IMR-90 (cell line): ENCODE measurements at regions not wholly inside any gene's neighbourhood (a gene's known extent, or its start where the extent isn't known, plus 50 kb on each side); places are given as distances from the start of the nearest gene placed in this dataset.

Experiments used
- ATAC-seq: fragments of 200-7000 bp; cut with Tn5 transposase; 2 replicates; pipeline ENCODE4 v1.9.1; 2020; ENCODE audit warnings: low read depth, mild to moderate bottlenecking, moderate library complexity
- BruUV-seq: library from RNA; stranded (reverse); fragments of 400-500 nt; replicated peaks from 2 replicates; lab custom pipeline; 2021; lab: Mats Ljungman, UMichigan
- CTCF ChIA-PET: fragments of 300-600 bp; formaldehyde crosslinking; extraction: SDS; loops from one replicate; lab custom pipeline; 2021; ENCODE audit warnings: antibody characterized with exemption; lab: Yijun Ruan, JAX
- POLR2A ChIA-PET: fragments of 300-600 bp; sonication (Branson Sonifier 250); formaldehyde crosslinking; loops from one replicate; lab custom pipeline; 2022; ENCODE audit warnings: antibody characterized with exemption; ENCODE audit not compliant: unreplicated experiment; lab: Charles Lee
- DNase-seq: peaks from one replicate; pipeline ENCODE4 v3.0.0; 2013
- H2AFZ ChIP-seq: replicated peaks from 2 replicates; pipeline ENCODE3; 2013; ENCODE audit warnings: low read length, mild to moderate bottlenecking; ENCODE audit not compliant: poor library complexity
- H2AK5ac ChIP-seq: 2 replicates; pipeline ENCODE4 v1.6.1; 2013; ENCODE audit warnings: low read depth, low read length, inconsistent platforms
- H2AK9ac ChIP-seq: replicated peaks from 2 replicates; pipeline ENCODE3; 2013; ENCODE audit warnings: mild to moderate bottlenecking, low read depth, low read length, moderate library complexity; ENCODE audit not compliant: poor library complexity
- H2BK120ac ChIP-seq: 2 replicates; pipeline ENCODE4 v1.6.1; 2013; ENCODE audit warnings: low read depth, low read length, inconsistent platforms
- H2BK15ac ChIP-seq: 3 replicates; pipeline ENCODE4 v1.6.1; 2013; ENCODE audit warnings: low read depth, low read length, inconsistent platforms
- H2BK20ac ChIP-seq: 2 replicates; pipeline ENCODE4 v1.6.1; 2013; ENCODE audit warnings: low read depth, mild to moderate bottlenecking, inconsistent platforms, low read length, moderate library complexity
- H2BK5ac ChIP-seq: 2 replicates; pipeline ENCODE4 v1.6.1; 2013; ENCODE audit warnings: mild to moderate bottlenecking, low read depth, low read length, inconsistent platforms; ENCODE audit not compliant: poor library complexity, severe bottlenecking
- H3K14ac ChIP-seq: replicated peaks from 2 replicates; pipeline ENCODE4 v1.6.1; 2013; ENCODE audit warnings: low read depth, low read length, inconsistent platforms
- H3K18ac ChIP-seq: 2 replicates; pipeline ENCODE4 v1.6.1; 2013; ENCODE audit warnings: low read depth, low read length, control low read depth
- H3K23ac ChIP-seq: 2 replicates; pipeline ENCODE4 v1.6.1; 2013; ENCODE audit warnings: low read depth, low read length, inconsistent platforms
- H3K27ac ChIP-seq: 2 replicates; pipeline ENCODE4 v1.5.1; 2013; ENCODE audit warnings: mild to moderate bottlenecking, control low read depth, low read length; ENCODE audit not compliant: insufficient read depth
- H3K27me3 ChIP-seq: 2 replicates; pipeline ENCODE4 v1.6.1; 2013; ENCODE audit warnings: low read length; ENCODE audit not compliant: control insufficient read depth, insufficient read depth
- H3K36me3 ChIP-seq: 2 replicates; pipeline ENCODE4 v1.6.1; 2013; ENCODE audit warnings: low read length, mixed read lengths; ENCODE audit not compliant: control insufficient read depth, insufficient read depth
- H3K4ac ChIP-seq: 2 replicates; pipeline ENCODE4 v1.6.1; 2013; ENCODE audit warnings: low read depth, low read length, inconsistent platforms
- H3K4me1 ChIP-seq: 2 replicates; pipeline ENCODE4 v1.6.1; 2013; ENCODE audit warnings: low read length, mixed read lengths; ENCODE audit not compliant: control insufficient read depth, insufficient read depth
- H3K4me2 ChIP-seq: 2 replicates; pipeline ENCODE4 v1.6.1; 2013; ENCODE audit warnings: low read depth, mild to moderate bottlenecking, control low read depth, low read length, moderate library complexity
- H3K4me3 ChIP-seq: 2 replicates; pipeline ENCODE4 v1.5.1; 2013; ENCODE audit warnings: low read depth, mild to moderate bottlenecking, control low read depth, low read length, moderate library complexity; ENCODE audit not compliant: insufficient read depth
- H3K56ac ChIP-seq: 2 replicates; pipeline ENCODE4 v1.6.1; 2013; ENCODE audit warnings: low read length, inconsistent platforms; ENCODE audit not compliant: insufficient read depth; ENCODE audit errors: extremely low read depth
- H3K79me1 ChIP-seq, 2 experiments: 2 replicates each; pipeline ENCODE4 v1.6.1; 2013; ENCODE audit warnings: low read length in 2 of 2, inconsistent platforms in 1 of 2, low read depth in 1 of 2
- H3K9ac ChIP-seq: 2 replicates; pipeline ENCODE4 v1.6.1; 2013; ENCODE audit warnings: low read depth, low read length, control low read depth
- H3K9me1 ChIP-seq: 2 replicates; pipeline ENCODE4 v1.6.1; 2013; ENCODE audit warnings: low read length, inconsistent platforms; ENCODE audit not compliant: insufficient read depth
- H3K9me3 ChIP-seq: 2 replicates; pipeline ENCODE4 v1.6.1; 2013; ENCODE audit warnings: low read length; ENCODE audit not compliant: control insufficient read depth, insufficient read depth
- H4K20me1 ChIP-seq: 2 replicates; pipeline ENCODE4 v1.6.1; 2013; ENCODE audit warnings: low read length, inconsistent platforms; ENCODE audit not compliant: insufficient read depth
- H4K5ac ChIP-seq: 2 replicates; pipeline ENCODE4 v1.6.1; 2013; ENCODE audit warnings: mild to moderate bottlenecking, low read depth, low read length, control low read depth
- H4K8ac ChIP-seq, 2 experiments: 2 replicates each; pipeline ENCODE4 v1.6.1; 2013; ENCODE audit warnings: low read depth in 2 of 2, low read length in 2 of 2, control low read depth in 1 of 2, inconsistent platforms in 1 of 2
- H4K91ac ChIP-seq: 2 replicates; pipeline ENCODE4 v1.6.1; 2013; ENCODE audit warnings: low read depth, low read length, inconsistent platforms; ENCODE audit not compliant: insufficient read depth
- CEBPB ChIP-seq: IDR thresholded peaks from 2 replicates; pipeline ENCODE4 v1.6.1; 2012; ENCODE audit warnings: low read depth, low read length, improper control_type of control experiment
- FOS ChIP-seq: fragments of 150-350 bp; IDR thresholded peaks from 2 replicates; pipeline ENCODE4 v1.6.1; 2016; ENCODE audit warnings: low read depth, low read length
- MAFK ChIP-seq: IDR thresholded peaks from 2 replicates; pipeline ENCODE4 v1.6.1; 2012; ENCODE audit warnings: low read depth, low read length, improper control_type of control experiment
- MAZ ChIP-seq: IDR thresholded peaks from 2 replicates; pipeline ENCODE4 v1.6.1; 2012; ENCODE audit warnings: low read depth, mild to moderate bottlenecking, low read length, improper control_type of control experiment, moderate library complexity, borderline replicate concordance
- POLR2A ChIP-seq: IDR thresholded peaks from 2 replicates; pipeline ENCODE4 v1.6.1; 2012; ENCODE audit warnings: mild to moderate bottlenecking, low read depth, low read length
- dilution Hi-C: fragments of 300-500 bp; cut with HindIII; formaldehyde crosslinking; loops from one replicate; pipeline ENCODE4 v1.14.3; 2018; ENCODE audit warnings: low sequenced_read_pairs; ENCODE audit not compliant: unreplicated experiment
- in situ Hi-C: fragments of 300-500 bp; cut with MboI; formaldehyde crosslinking; loops from 3 replicates; pipeline ENCODE4 v1.14.3; 2019; ENCODE audit warnings: low sequenced_read_pairs, inconsistent platforms, mixed read lengths
- intact Hi-C: fragments of 100-400 bp; cut with micrococcal nuclease; formaldehyde crosslinking; loops from 2 replicates; pipeline ENCODE4 v1.10.0; 2022
- TF ChIP-seq, protein P1 (sequence below): conservative IDR thresholded peaks from 2 replicates; pipeline ENCODE4 v1.5.1; 2012; ENCODE audit warnings: mild to moderate bottlenecking, low read depth, low read length, improper control_type of control experiment
- TF ChIP-seq, protein P2 (sequence below): fragments of 150-350 bp; IDR thresholded peaks from 2 replicates; pipeline ENCODE4 v1.6.1; 2016; ENCODE audit warnings: low read depth, mild to moderate bottlenecking, low read length, moderate library complexity, borderline replicate concordance

DNA sequence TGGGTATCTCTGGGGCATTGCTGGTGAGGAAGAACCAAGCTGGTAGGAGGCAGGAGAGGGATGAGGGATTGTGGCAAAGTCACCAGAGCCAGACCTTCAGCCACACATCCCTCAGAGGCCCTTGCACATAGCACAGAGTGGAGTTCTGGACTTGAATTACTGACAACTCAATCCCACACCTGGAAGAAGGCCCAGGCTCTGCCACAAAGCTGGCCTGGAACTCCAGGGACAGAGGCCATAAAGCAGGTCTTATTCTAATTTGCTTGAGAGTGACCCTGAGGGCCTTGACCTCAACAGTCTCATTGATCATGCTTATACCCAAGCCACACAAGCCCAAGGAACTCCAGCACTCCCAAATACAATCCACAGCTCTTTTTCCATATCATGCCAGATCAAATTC, 486.2 kb upstream of the ZMIZ1 start:
- in situ Hi-C loops: no loop called here
- no peaks in the 10 kb centered on the region for H4K20me1 ChIP-seq
- POLR2A ChIA-PET: no interaction called here

More for the DNA sequence above, 486.2 kb upstream of the ZMIZ1 start:
- no peak overlapping the region for H3K9ac ChIP-seq
- H3K23ac ChIP-seq: no peak overlapping the region
- no peak overlapping the region for H3K4ac ChIP-seq
- H3K27ac ChIP-seq: no peak overlapping the region
- no peaks in the 10 kb centered on the region for H3K79me1 ChIP-seq
- H4K91ac ChIP-seq: no peak overlapping the region
- H3K36me3 ChIP-seq: no peaks in the 10 kb centered on the region
- peaks cover 4% of the 10 kb centered on the region; the same call in 1 of the 2 replicates for H3K4me1 ChIP-seq
- DNase-seq (no peak), ATAC-seq (no peak)
- H3K27me3 ChIP-seq: peaks cover 15% of the 10 kb centered on the region
- H2AK9ac ChIP-seq: peak overlapping the region; percentile 17
- H3K9me1 ChIP-seq: peaks cover 3% of the 10 kb centered on the region; the same call in 1 of the 2 replicates
- no peak overlapping the region for H3K14ac ChIP-seq
- intact Hi-C loops: no loop called here
- no peak overlapping the region for H4K5ac ChIP-seq
- no peak overlapping the region for H2BK20ac ChIP-seq
- dilution Hi-C loops: no loop called here
- H3K4me3 ChIP-seq: no peak overlapping the region
- no peak overlapping the region for H3K18ac ChIP-seq
- H2BK15ac ChIP-seq: no peak overlapping the region
- H3K4me2 ChIP-seq: no peak overlapping the region
- no peak overlapping the region for H4K8ac ChIP-seq
- TF ChIP-seq, protein P1, sequence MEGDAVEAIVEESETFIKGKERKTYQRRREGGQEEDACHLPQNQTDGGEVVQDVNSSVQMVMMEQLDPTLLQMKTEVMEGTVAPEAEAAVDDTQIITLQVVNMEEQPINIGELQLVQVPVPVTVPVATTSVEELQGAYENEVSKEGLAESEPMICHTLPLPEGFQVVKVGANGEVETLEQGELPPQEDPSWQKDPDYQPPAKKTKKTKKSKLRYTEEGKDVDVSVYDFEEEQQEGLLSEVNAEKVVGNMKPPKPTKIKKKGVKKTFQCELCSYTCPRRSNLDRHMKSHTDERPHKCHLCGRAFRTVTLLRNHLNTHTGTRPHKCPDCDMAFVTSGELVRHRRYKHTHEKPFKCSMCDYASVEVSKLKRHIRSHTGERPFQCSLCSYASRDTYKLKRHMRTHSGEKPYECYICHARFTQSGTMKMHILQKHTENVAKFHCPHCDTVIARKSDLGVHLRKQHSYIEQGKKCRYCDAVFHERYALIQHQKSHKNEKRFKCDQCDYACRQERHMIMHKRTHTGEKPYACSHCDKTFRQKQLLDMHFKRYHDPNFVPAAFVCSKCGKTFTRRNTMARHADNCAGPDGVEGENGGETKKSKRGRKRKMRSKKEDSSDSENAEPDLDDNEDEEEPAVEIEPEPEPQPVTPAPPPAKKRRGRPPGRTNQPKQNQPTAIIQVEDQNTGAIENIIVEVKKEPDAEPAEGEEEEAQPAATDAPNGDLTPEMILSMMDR: no peak
- TF ChIP-seq FOS (no peak), MAZ (no peak), MAFK (no peak), POLR2A (no peak), CEBPB (no peak)
- TF ChIP-seq, protein P2, sequence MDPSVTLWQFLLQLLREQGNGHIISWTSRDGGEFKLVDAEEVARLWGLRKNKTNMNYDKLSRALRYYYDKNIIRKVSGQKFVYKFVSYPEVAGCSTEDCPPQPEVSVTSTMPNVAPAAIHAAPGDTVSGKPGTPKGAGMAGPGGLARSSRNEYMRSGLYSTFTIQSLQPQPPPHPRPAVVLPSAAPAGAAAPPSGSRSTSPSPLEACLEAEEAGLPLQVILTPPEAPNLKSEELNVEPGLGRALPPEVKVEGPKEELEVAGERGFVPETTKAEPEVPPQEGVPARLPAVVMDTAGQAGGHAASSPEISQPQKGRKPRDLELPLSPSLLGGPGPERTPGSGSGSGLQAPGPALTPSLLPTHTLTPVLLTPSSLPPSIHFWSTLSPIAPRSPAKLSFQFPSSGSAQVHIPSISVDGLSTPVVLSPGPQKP: no peak
- no peaks in the 10 kb centered on the region for H3K9me3 ChIP-seq
- CTCF ChIA-PET: interaction anchor here (0.6 kb wide), 1 partner anchor 388 kb away, joined by 4 read pairs; no protein-coding TSS in a partner anchor
- no peak overlapping the region for H3K56ac ChIP-seq
- no peak overlapping the region for H2AFZ ChIP-seq
- H2AK5ac ChIP-seq: no peak overlapping the region
- no peak overlapping the region for H2BK5ac ChIP-seq
- BruUV-seq: no TSS peak
- no peak overlapping the region for H2BK120ac ChIP-seq
